Inferior parietal cortex (tissue), 1 donor: ENCODE measurements at regions not wholly inside any gene's neighbourhood (a gene's known extent, or its start where the extent isn't known, plus 50 kb on each side); places are given as distances from the start of the nearest gene placed in this dataset.
"Not testable (repeated sequence)": the region's sequence is repeated elsewhere in the genome, so short reads cannot be mapped to it uniquely, and the experiment has no call there.

ENCODE experiments used
- DNase-seq: peaks from one replicate; pipeline ENCODE4 v3.0.0-alpha.2; 2016; ENCODE audit errors: extremely low spot score

DNA sequence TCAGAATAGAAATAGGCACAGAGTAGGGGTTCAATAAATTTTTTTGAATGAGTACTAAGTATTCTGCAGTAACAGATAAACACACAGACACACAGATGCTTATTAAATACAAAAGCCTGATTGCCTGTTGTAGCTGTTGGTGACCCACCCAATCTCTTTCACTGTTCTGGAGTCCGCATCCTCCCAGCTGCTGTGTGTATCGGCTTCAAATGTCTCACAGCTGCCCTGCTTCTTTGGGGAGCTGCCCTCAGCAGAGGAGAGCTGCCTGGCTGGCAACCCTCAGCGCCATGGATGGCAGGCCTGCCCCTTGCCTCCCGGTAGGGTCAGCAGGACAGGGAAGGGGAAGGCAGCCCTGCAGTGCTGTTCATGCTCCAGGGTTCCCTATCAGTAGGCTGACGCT is 50.5 kb upstream of the PRNP start:
- no peak for DNase-seq

- DNase-seq = no peak
These were observed 50.9 kb upstream of the PRNP start for GRCh38 chr20:4635342-4635741.

DNA sequence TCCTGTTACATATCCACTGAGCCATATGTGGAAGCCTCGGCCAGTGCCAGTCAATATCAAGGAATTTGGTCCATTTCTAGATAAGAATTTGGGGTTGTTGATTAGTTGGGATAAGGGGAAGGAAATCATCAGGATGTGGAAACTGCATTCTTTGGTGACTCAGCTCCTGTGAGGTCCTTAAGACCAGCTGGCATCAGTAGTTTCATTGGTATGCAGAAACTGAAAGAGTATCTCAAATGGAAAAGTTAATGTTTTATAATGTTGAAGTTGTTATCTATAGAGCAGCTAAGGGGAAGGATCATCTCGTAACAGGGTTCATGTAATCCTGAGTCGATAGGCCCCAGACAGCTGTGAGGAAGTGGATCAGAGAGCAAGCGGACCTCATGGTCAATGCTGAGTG is 52.5 kb upstream of the PRNP start:
- DNase-seq = no peak

DNA sequence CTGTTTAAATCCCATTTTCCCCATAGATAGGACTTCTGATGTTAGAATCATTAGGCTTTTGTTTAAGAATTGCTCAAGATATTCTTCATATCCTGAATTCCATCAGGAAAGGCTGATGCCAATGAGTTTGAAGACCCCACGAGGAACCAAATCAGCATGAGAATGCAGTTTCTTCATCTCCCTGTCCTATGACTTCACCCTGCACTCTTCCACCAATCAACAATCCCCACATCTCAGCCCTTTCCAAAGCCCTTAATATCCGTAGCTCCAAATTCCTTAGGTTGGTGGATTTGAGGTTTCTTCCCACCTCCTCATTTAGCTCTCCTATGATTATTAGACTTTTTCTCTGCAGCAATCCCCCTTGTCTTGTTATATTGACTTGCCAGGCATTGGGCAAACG is 52.9 kb upstream of the PRNP start:
- no peak for DNase-seq

- no peak for DNase-seq
These were observed 53.4 kb upstream of the PRNP start for GRCh38 chr20:4632876-4633275.

GRCh38 chr20:4626228-4626627 is 60.0 kb upstream of the PRNP start:
- no peak for DNase-seq

GRCh38 chr20:4625687-4626086 is 60.6 kb upstream of the PRNP start:
- DNase-seq = no peak

DNA sequence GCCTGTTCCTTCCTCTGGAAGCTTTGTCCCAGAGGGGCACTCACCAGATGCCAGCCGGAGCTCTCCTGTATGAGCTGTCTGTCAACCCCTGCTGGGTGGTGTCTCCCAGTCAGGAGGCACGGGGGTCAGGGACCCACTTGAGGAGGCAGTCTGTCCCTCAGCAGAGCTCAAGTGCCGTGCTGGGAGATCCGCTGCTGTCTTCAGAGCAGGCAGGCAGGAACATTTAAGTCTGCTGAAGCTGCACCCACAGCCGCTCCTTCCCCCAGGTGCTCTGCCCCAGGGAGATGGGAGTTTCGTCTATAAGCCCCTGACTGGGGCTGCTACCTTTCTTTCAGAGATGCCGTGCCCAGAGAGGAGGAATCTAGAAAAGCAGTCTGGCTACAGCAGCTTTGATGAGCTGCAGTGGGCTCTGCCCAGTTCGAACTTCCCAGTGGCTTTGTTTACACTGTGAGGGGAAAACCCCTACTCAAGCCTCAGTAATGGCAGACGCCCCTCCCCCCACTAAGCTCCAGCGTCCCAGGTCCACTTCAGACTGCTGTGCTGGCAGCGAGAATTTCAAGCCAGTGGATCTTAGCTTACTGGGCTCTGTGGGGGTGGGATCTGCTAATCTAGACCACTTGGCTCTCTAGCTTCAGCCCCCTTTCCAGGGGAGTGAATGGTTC is 61.5 kb upstream of the PRNP start:
- DNase-seq = not testable (repeated sequence)

DNA sequence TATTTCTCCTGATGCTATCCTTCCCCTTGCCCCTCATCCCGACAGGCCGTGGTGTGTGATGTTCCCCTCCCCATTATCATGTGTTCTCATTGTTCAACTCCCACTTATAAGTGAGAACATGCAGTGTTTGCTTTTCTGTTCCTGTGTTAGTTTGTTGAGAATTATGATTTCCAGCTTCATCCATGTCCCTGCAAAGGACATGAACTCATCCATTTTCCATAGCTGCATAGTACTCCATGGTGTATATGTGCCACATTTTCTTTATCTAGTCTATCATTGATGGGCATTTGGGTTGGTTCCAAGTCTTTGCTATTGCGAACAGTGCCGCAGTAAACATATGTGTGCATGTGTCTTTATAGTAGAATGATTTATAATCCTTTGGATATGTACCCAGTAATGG is 67.1 kb upstream of the PRNP start:
- DNase-seq = not testable (repeated sequence)

DNA sequence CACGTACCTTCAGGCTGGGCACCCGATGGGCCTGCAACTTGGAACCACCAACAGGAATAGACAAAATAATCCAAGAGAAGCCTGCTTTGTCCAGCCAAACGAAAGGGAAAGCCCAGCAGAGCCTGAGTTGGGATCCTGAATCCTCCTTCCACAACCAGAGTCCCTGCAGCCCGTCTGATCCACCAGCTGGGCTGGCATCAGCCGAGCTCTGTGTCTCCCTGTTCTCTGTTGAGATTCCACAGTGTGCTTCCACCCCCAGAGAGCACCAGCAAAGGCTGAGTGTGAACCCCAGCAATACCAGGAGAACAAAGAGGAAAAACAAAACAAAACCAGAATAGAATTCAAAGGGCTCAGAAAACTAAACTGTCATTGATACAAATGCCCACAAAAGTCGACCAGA is 68.8 kb upstream of the PRNP start:
- DNase-seq = no peak

- no peak for DNase-seq
These were observed 69.2 kb upstream of the PRNP start for GRCh38 chr20:4617019-4617418.

DNA sequence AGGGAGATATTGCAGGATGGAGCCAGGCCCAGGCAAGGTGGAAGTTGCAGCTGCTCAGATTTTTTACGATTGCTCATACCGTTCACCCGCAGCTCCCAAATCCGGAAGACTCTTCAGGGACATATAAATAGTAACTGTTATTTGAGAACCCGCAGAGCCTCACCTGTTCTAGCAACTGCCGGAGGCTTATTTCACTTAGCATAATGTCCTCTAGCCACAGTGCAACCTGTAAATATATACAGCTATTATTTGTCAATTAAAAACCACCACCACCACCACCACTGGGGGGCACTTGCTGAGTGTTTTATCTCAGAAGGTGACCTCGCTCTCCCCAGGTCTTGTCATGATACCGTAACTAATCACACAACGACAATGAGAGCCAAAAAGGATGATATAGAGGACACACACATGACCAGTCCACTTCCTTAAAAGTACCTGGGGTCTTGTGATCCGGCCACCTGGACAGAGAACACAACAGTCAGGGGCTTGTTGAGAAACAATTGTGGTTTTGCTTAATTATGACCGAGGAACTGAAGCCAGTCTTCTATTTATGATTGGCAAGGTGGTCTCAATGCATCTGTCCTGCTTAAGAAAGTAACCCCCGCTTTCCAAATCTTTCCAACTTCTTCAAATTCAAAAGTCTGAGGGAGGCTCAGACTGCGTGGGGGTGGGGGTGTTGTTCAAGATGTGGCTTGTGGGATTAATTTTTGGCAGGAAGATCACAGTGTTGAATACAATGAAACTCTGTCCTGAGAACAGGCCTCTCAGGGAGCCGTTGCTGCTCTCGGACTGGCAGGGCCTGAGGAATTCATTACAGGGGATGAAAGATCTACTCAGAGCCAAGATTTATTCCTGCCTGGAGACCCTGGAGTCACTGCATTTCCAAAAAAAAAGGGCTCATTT is 72.3 kb upstream of the PRNP start:
- DNase-seq = peak; percentile 83

DNA sequence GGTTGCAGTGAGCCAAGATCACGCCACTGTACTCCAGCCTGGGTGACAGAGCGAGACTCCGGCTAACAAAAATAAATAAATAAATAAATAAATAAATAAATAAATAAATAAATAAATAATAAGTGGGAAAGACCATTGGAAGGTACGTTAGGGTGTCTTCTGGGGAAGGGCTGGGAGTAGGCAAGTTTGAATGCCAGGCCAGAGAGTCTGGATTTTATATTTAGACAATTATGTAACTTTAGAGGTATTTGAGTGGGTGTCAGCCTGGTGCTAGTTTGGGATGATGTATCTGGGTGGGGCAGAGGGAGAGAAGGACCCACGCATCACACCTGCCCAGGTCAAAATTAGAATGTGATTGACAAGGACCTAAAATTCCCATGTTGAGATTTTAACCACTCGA is 73.1 kb upstream of the PRNP start:
- no peak for DNase-seq

DNA sequence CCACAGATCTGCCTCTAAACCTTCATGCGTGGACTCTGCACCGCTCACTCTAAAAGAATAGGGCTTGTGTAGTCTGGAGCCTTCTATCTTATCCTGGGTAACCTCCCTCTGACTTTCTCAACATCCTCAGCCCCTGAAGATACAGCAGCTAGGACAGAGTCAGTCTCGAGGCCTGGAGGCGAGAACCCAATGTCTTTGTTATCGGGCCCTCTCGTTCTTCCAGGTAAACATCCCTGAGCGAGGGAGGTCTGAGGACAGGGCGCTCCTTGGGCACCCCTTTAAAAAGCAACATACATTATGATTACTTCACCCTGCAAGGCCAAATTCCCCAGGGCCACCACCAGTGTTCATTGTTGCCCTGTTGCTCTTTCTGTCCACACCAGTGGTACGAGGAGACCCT is 75.4 kb upstream of the PRNP start:
- DNase-seq = no peak

DNA sequence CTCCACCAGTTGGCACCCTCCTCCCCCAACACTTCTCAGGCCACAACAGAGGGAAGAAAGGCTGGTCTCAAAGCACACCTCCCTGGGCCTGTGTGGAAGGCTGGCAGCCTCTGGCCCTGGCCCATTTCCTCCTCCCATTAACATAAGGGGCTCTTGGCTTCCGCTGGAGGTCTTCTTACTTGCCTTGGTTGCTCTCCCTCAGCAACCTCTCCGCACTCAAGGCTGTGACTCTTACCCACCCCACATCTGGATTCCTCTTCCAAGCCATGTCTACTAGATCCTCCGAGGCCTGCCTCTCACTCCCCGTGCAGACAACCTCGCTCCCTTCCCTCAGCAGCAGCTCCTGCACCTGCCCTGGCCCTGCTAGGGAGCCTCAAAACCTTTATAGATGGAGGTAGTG is 76.7 kb upstream of the PRNP start:
- DNase-seq = no peak

DNA sequence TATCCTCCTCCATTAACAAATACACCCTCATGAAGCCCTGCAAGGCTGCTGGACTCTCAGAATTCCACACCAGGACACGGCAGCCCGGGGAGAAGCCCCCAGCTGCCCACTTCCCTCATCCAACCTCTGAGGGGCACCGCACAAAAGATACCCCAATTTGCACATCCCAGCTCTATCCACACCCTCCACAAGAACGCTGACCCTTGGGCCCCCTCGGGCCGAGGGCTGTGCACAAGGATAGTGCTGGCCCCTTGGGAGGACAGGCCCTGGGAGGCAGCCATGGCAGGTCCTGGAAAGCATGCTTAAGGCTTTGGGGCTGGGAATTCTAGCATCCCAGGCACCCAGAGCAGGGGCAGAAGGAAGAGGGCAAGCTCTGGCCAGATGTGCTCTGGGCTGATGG is 77.4 kb upstream of the PRNP start:
- no peak for DNase-seq

GRCh38 chr20:4607287-4607713 is 79.0 kb upstream of the PRNP start:
- peak; percentile 88 for DNase-seq

DNA sequence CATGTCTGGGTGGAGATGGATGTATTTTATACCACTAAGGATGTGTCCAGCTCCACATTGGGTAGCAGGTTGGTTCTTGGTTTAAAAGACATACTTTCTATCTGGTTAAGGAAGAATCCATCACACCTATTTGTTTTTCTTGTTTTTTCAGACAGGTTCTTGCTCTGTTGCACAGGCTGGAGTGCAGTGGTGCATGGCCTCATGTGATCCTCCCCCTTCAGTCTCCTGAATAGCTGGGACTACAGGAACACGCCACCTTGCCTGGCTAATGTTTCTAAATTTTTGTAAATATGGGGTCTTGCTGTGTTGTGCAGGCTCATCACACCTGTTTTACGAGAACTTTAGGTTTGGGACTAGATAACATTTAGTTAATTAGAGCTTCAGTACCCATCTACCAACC is 80.2 kb upstream of the PRNP start:
- DNase-seq = no peak

- DNase-seq = no peak
These were observed 81.1 kb upstream of the PRNP start for GRCh38 chr20:4605166-4605565.

GRCh38 chr20:4604580-4604979 is 81.7 kb upstream of the PRNP start:
- DNase-seq = no peak

GRCh38 chr20:4603724-4604123 is 82.5 kb upstream of the PRNP start:
- DNase-seq = no peak

- no peak for DNase-seq
These were observed 84.0 kb upstream of the PRNP start for GRCh38 chr20:4602297-4602631.

- DNase-seq = peak; percentile 79
These were observed 84.5 kb upstream of the PRNP start for GRCh38 chr20:4601630-4602296.
